ENCODE measurements at regions not wholly inside any gene's neighbourhood (a gene's known extent, or its start where the extent isn't known, plus 50 kb on each side); places are given as distances from the start of the nearest gene placed in this dataset.

DNA sequence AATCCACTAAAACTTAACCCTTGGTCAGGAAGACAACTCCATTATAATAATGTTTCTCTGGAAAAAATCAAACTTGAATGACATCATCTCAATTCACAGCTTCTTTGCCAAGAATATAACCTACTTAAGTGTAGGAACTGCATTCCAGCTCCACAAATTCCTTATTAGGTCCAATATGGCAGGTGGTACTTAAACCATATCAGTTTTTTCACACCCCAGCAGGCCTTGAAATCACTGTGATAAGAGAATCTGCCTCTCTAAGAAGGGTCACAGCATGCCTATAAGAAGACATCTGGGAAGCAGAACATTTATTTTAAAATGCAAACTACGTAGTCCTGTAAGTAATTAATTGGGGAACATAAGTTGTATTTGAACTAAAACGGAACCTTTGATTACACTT, 687.8 kb downstream of the DIAPH3 start:
- no peak for DNase-seq

DNA sequence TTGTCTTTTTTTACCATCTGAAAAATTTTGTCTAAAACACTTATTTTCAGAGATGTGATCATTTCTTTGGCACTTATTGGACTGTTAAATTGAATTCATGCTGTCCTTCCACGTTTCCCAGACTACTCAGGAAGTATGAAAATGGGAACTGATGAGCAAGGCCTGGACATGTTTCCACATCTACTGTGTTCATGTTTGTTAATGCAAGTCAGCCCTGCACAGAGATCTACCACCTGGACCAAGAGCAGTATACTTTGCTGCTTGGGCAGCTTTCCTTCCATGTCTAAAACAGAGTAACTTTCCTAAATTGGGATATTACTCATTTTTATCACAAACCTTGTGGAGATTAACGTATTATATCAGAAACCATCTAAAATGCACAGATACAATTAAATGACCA, 687.4 kb downstream of the DIAPH3 start:
- no peak for DNase-seq

- no peak for DNase-seq
Measured at GRCh38 chr13:59477011-59477410, 686.7 kb downstream of the DIAPH3 start.

DNA sequence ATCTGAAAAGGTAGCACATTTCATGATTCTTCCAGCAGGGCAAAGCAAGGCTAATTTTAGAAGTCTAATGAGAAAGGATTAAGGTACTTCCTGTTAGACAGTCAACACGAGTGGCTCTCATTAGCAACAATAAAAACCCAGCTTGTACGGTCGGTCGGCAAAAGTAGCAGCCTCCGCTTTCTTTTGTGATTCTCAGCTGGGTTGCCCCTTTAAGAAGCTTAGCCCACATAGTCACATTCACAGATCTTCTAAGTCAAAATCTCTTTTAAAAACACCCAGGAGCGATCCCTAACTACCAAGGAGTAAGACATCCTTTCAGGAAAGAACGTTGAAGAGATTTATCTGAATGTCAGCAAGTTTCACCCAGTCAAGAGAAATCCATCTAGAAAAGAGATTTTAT, 684.8 kb downstream of the DIAPH3 start:
- DNase-seq: no peak

DNA sequence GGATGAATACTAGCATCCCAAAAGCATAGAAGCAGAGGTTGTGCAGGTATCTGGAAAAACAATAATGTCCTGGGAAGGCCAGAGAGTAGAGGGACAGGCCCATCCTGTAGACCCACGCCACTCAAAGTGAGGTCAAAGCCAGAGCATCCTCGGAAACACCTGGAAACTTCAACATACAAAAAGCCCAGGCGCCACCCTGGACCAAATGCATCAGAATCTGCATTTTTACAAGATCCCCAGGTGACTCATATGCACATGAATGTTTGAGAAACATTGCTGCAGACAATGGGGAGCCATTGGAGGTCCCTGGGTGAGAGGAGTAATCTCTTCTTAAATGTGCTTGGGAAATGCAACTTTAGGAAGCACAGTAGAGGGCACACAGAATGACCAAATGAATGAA, 684.1 kb downstream of the DIAPH3 start:
- DNase-seq: no peak

- DNase-seq: no peak
Measured at GRCh38 chr13:59480396-59481259, 683.1 kb downstream of the DIAPH3 start.

DNA sequence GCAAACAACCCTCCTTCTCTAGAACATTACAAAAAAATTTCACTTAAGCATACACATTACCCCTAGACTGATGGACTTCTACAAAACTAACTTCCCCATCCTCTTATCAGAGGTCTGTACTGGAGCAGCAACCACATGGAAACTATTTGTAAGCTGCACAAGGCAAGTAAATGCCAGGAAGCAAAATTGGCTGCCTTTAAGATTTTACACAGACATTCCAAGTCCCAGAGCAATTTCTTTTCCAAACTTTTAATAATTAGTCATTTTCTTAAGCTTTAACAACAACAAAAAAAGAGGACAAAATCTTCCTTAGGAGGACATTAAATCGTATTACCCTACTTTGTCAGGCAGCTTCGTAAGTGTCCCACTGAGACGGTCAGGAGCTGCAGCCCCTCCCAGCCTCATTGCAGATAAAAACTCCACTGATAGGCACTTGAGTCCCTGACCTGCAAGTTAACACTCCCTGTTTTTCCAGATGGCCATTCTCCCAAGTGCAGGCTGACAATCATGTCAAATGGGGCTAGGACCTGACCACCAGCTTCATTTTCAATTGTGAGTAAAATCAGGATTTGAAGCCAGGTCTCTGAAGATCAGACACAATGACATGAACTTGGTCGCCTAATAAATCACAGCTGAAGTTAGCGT, 680.1 kb downstream of the DIAPH3 start:
- no peak for DNase-seq

GRCh38 chr13:59487883-59488282, 675.8 kb downstream of the DIAPH3 start:
- no peak for DNase-seq

DNA sequence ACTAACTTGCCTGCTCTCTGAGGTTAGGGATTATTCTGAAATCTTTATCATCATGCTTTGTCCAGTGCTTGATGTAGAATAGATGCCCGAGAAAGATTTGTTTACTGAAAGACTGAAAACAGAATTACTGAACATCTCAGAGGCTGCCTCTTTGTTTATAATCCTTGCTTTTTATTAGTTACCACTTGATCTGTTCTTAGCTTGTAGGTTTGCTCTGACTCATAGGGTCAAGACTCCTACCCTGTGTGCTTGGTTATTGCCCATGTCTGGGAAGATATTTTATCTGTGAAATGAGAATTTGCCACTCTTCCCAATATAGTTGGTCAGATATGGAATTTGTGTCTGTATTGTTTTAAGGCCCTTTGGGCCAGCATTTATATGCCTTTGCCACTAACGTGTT, 675.3 kb downstream of the DIAPH3 start:
- DNase-seq: no peak

GRCh38 chr13:59490651-59491050, 673.1 kb downstream of the DIAPH3 start:
- no peak for DNase-seq

DNA sequence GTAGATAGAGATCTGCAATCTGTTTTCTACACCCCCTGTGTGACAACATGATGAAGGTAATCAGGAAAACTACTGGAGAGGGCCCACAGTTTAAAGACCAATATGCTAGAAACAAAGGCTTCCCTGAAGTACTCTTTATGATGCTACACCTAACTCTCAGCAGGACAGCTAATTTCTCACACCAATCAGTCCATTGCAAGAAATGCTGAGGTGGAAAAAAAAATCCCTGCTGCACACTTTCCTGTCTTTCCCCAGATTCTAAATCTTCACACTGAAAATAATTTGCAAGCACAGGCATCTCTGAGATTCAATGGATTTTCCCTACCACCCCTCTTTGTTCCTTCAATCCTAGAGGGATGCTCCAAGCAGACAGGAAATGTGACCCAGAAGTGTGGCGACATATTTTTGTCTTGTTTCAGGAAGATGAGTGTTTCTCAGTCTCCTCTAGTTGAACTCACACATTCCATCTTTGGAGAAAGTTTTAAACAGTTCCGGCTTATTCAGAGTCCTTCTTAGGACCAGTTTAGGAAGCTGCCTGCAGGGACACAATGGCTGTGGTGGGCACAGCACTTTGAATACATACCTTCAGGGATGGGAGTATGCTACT, 671.6 kb downstream of the DIAPH3 start:
- DNase-seq: no peak

GRCh38 chr13:59493436-59493965, 670.2 kb downstream of the DIAPH3 start:
- no peak for DNase-seq

GRCh38 chr13:59494151-59494550, 669.6 kb downstream of the DIAPH3 start:
- no peak for DNase-seq

DNA sequence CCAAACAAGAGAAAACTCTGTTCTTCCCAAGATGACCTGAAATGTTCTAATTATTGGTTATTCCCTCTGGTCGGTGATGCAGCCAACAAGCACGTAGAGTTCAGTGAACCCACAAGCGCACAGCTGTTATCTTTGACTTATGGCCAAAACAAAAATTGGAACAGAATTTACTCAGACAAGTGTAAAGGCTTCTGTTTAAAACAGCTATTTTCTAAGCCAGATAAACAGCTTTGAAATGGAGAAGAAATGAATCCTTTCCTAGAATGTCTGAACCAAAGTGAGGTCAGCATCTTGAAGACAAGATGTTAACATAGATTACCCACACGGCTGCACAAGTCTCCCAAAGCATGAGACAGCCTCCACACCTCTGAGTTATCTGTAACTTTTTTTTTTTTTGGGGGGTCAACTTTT, 669.2 kb downstream of the DIAPH3 start:
- no peak for DNase-seq

GRCh38 chr13:59495299-59495698, 668.4 kb downstream of the DIAPH3 start:
- DNase-seq: no peak

GRCh38 chr13:59495936-59496512, 667.7 kb downstream of the DIAPH3 start:
- DNase-seq: no peak

- DNase-seq: no peak
Measured at GRCh38 chr13:59497621-59498247, 666.0 kb downstream of the DIAPH3 start.

- no peak for DNase-seq
Measured at GRCh38 chr13:59501004-59501403, 662.7 kb downstream of the DIAPH3 start.

- DNase-seq: no peak
Measured at GRCh38 chr13:59504407-59504806, 659.3 kb downstream of the DIAPH3 start.

- no peak for DNase-seq
Measured at GRCh38 chr13:59510386-59510785, 653.3 kb downstream of the DIAPH3 start.

DNA sequence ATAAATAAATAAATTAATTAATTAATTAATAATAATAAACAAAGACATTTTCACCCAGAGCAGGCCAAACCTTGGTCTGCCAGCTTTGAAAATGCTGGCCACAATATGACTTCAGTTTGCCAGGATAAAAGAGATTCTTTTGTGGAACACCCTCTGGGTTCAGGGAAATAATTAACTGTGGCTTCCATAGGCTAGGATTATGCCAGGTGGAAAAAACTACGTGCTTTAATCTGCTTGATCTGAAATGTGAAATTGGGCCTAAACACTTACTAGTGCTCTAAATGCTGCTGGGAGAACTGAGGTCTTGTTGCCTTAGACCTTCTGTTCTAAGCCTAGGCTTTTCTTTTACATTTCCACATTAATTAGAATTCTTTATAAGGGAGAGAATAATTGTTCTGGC, 650.0 kb downstream of the DIAPH3 start:
- no peak for DNase-seq

GRCh38 chr13:59514316-59514715, 649.4 kb downstream of the DIAPH3 start:
- DNase-seq: no peak

GRCh38 chr13:59519819-59520218, 643.9 kb downstream of the DIAPH3 start:
- DNase-seq: no peak
